Thoracic aorta (tissue), 2 donors: ENCODE measurements at regions not wholly inside any gene's neighbourhood (a gene's known extent, or its start where the extent isn't known, plus 50 kb on each side); places are given as distances from the start of the nearest gene placed in this dataset.

Experiments
- ATAC-seq: fragments of 150-250 bp; one replicate; pipeline ENCODE4 v1.8.0; 2017; ENCODE audit warnings: low read depth; ENCODE audit not compliant: insufficient number of reproducible peaks, low FRiP score
- DNase-seq: peaks from one replicate; pipeline ENCODE4 v3.0.0-alpha.2; 2020; ENCODE audit warnings: low spot score
- H3K27ac ChIP-seq, 2 donors: fragments of 200-600 bp; sonication (generic); 1 replicate in 1 of 2; 2 replicates in 1 of 2; pipeline ENCODE4 v1.5.1; 2016; ENCODE audit warnings: mild to moderate bottlenecking in 2 of 2, moderate library complexity in 2 of 2
- H3K27me3 ChIP-seq: fragments of 200-600 bp; sonication (generic); replicated peaks from 2 replicates; pipeline ENCODE4 v1.6.0; 2016; ENCODE audit warnings: mild to moderate bottlenecking; ENCODE audit not compliant: insufficient read depth
- H3K36me3 ChIP-seq: fragments of 200-600 bp; sonication (generic); one replicate; pipeline ENCODE4 v1.5.1; 2016
- H3K4me1 ChIP-seq, 2 donors: fragments of 200-600 bp; sonication (generic); 1 replicate in 1 of 2; 2 replicates in 1 of 2; pipeline versions ENCODE4 v1.5.1 to v1.6.0; 2016; ENCODE audit warnings: low read depth in 2 of 2, mild to moderate bottlenecking in 1 of 2; ENCODE audit not compliant: control insufficient read depth in 1 of 2
- H3K4me3 ChIP-seq: fragments of 200-600 bp; sonication (generic); 2 replicates; pipeline ENCODE4 v1.5.1; 2016; ENCODE audit warnings: mild to moderate bottlenecking
- H3K9me3 ChIP-seq: fragments of 200-600 bp; sonication (generic); 2 replicates; pipeline ENCODE4 v1.5.1; 2016
- CTCF ChIP-seq: fragments of 200-600 bp; sonication (generic); IDR thresholded peaks from one replicate; pipeline ENCODE4 v1.5.1; 2019; ENCODE audit warnings: antibody characterized with exemption

GRCh38 chr19:31960474-31960873 is 384.9 kb upstream of the ZNF507 start:
- H3K9me3 ChIP-seq = no peaks in the 10 kb centered on the region
- no peaks in the 10 kb centered on the region for H3K4me1 ChIP-seq
- TF ChIP-seq CTCF = no peak
- ATAC-seq (no peak), DNase-seq (no peak)
- no peak overlapping the region for H3K27ac ChIP-seq
- H3K4me3 ChIP-seq = no peak overlapping the region
- no peaks in the 10 kb centered on the region for H3K36me3 ChIP-seq
- H3K27me3 ChIP-seq = no peaks in the 10 kb centered on the region

GRCh38 chr19:31961191-31961590 is 384.2 kb upstream of the ZNF507 start:
- H3K27ac ChIP-seq = no peak overlapping the region
- ATAC-seq (no peak), DNase-seq (no peak)
- no peak overlapping the region for H3K4me3 ChIP-seq
- H3K4me1 ChIP-seq = no peaks in the 10 kb centered on the region
- no peak for TF ChIP-seq CTCF
- H3K36me3 ChIP-seq = no peaks in the 10 kb centered on the region
- H3K27me3 ChIP-seq = no peaks in the 10 kb centered on the region
- no peaks in the 10 kb centered on the region for H3K9me3 ChIP-seq

- ATAC-seq = no peak
- no peak for TF ChIP-seq CTCF
- Histone ChIP-seq H3K4me3 (no peak overlapping the region), H3K9me3 (no peaks in the 10 kb centered on the region), H3K36me3 (no peaks in the 10 kb centered on the region), H3K4me1 (no peaks in the 10 kb centered on the region), H3K27me3 (no peaks in the 10 kb centered on the region), H3K27ac (no peak overlapping the region)
- DNase-seq = no peak
These were observed 383.7 kb upstream of the ZNF507 start for GRCh38 chr19:31961667-31962066.

GRCh38 chr19:31962561-31962996 is 382.8 kb upstream of the ZNF507 start:
- no peak overlapping the region for H3K27ac ChIP-seq
- DNase-seq = no peak
- H3K36me3 ChIP-seq = no peaks in the 10 kb centered on the region
- H3K4me3 ChIP-seq = no peak overlapping the region
- H3K4me1 ChIP-seq = no peaks in the 10 kb centered on the region
- no peaks in the 10 kb centered on the region for H3K9me3 ChIP-seq
- TF ChIP-seq CTCF = no peak
- ATAC-seq = no peak
- no peaks in the 10 kb centered on the region for H3K27me3 ChIP-seq

- no peak for ATAC-seq
- Histone ChIP-seq H3K4me1 (no peaks in the 10 kb centered on the region), H3K27ac (no peak overlapping the region), H3K36me3 (no peaks in the 10 kb centered on the region), H3K4me3 (no peak overlapping the region), H3K9me3 (no peaks in the 10 kb centered on the region), H3K27me3 (no peaks in the 10 kb centered on the region)
- DNase-seq = no peak
- TF ChIP-seq CTCF = no peak
These were observed 381.7 kb upstream of the ZNF507 start for GRCh38 chr19:31963746-31964145.
